ENCODE measurements at regions not wholly inside any gene's neighbourhood (a gene's known extent, or its start where the extent isn't known, plus 50 kb on each side); places are given as distances from the start of the nearest gene placed in this dataset.

- Histone ChIP-seq H2BK12ac (ENCODE audit: low read depth, low read length) (no peak overlapping the region), H3K56ac (replicated peaks; ENCODE audit: insufficient read length, low read depth, low read length) (no peak overlapping the region), H2BK120ac (replicated peaks; ENCODE audit: low read depth, low read length) (no peak overlapping the region), H3K27me3 (replicated peaks in 1 of 4; ENCODE audit: control insufficient read depth in 3 of 4, extremely low read depth in 1 of 4, insufficient read depth in 3 of 4, low read length in 3 of 4) (no peaks in the 10 kb centered on the region), H2AK5ac (ENCODE audit: low read depth, low read length) (no peak overlapping the region), H3K79me1 (ENCODE audit: low read depth, low read length) (no peaks in the 10 kb centered on the region), H3K18ac (ENCODE audit: extremely low read depth, low read length) (no peak overlapping the region), H3K4ac (replicated peaks; ENCODE audit: insufficient read length, low read depth, low read length) (no peak overlapping the region), H2BK20ac (ENCODE audit: low read length) (no peak overlapping the region), H4K5ac (ENCODE audit: insufficient read length, low read depth, low read length) (no peak overlapping the region), H2BK5ac (ENCODE audit: low read depth, low read length) (no peak overlapping the region), H3K36me3 (ENCODE audit: control insufficient read depth in 2 of 4, insufficient read depth in 4 of 4, low read length in 3 of 4) (no peaks in the 10 kb centered on the region), H3K23me2 (ENCODE audit: low read depth, low read length) (no peaks in the 10 kb centered on the region), H3K9me3 (ENCODE audit: insufficient read depth in 2 of 2, low read depth in 1 of 2, low read length in 1 of 2) (no peaks in the 10 kb centered on the region), H3K14ac (ENCODE audit: insufficient read length) (no peak overlapping the region), H3K4me1 (replicated peaks in 1 of 4; ENCODE audit: control insufficient read depth in 3 of 4, insufficient read depth in 4 of 4, low read length in 3 of 4) (no peaks in the 10 kb centered on the region), H4K8ac (ENCODE audit: extremely low read depth, insufficient read depth, low read length) (no peak overlapping the region), H2BK15ac (ENCODE audit: low read length) (no peak overlapping the region), H3K9ac (replicated peaks in 1 of 4; ENCODE audit: extremely low read depth in 1 of 4, low read depth in 3 of 4, low read length in 3 of 4) (no peak overlapping the region), H4K20me1 (replicated peaks in 1 of 2; ENCODE audit: control insufficient read depth in 1 of 2, insufficient read depth in 2 of 2, low read length in 2 of 2) (no peaks in the 10 kb centered on the region), H3K4me2 (ENCODE audit: insufficient read depth in 1 of 2, low read depth in 2 of 2, low read length in 2 of 2) (no peak overlapping the region), H3K79me2 (ENCODE audit: control insufficient read depth in 1 of 2, insufficient read depth in 2 of 2, low read length in 2 of 2) (no peaks in the 10 kb centered on the region), H3K4me3 (ENCODE audit: extremely low read depth in 1 of 4, insufficient read depth in 2 of 4, low read depth in 3 of 4, low read length in 4 of 4) (no peak overlapping the region), H2AFZ (ENCODE audit: low read length) (no peak overlapping the region), H3K23ac (ENCODE audit: insufficient read length) (no peak overlapping the region), H3K27ac (ENCODE audit: low read depth, low read length) (no peak overlapping the region), H4K91ac (replicated peaks; ENCODE audit: insufficient read length, low read length) (no peak overlapping the region)
- DNase-seq (ENCODE audit: low read depth in 1 of 2, low spot score in 2 of 2) (no peak), FAIRE-seq (no peak)
- TF ChIP-seq CBX5 (IDR thresholded peaks at IDR 0.05; ENCODE audit: low read depth, low read length) (no peak), TAF7 (optimal IDR thresholded peaks at IDR 0.05; ENCODE audit: borderline replicate concordance, low read depth, low read length) (no peak), EP300 (IDR thresholded peaks at IDR 0.05; ENCODE audit: borderline replicate concordance in 1 of 2, low read depth in 2 of 2, low read length in 2 of 2) (no peak)
- POLR2A ChIA-PET (ENCODE audit: partially characterized antibody) = no interaction called here
- WGBS, 2 experiments (ENCODE audit: extremely low coverage in 1 of 2, insufficient coverage in 1 of 2, insufficient read length in 1 of 2, insufficient replicate concordance in 2 of 2, low coverage in 1 of 2, low lambda C conversion rate in 2 of 2, missing lambda C conversion rate in 1 of 2) = 89% methylated on average over 3 of the region's 3 CpGs; no CpG with 5 or more reads in 1 of the 2 experiments
- CTCF ChIA-PET (ENCODE audit: partially characterized antibody) = interaction anchor here (0.7 to 1.3 kb wide), 3 partner anchors 8 to 161 kb away, joined by 3 to 4 read pairs (median 3); no protein-coding TSS in a partner anchor
These were observed 64.1 kb upstream of the GUCY1A1 start for GRCh38 chr4:155602351-155603140.

Data from H1 (cell line).